ENCODE measurements at regions not wholly inside any gene's neighbourhood (a gene's known extent, or its start where the extent isn't known, plus 50 kb on each side); places are given as distances from the start of the nearest gene placed in this dataset.

DNA sequence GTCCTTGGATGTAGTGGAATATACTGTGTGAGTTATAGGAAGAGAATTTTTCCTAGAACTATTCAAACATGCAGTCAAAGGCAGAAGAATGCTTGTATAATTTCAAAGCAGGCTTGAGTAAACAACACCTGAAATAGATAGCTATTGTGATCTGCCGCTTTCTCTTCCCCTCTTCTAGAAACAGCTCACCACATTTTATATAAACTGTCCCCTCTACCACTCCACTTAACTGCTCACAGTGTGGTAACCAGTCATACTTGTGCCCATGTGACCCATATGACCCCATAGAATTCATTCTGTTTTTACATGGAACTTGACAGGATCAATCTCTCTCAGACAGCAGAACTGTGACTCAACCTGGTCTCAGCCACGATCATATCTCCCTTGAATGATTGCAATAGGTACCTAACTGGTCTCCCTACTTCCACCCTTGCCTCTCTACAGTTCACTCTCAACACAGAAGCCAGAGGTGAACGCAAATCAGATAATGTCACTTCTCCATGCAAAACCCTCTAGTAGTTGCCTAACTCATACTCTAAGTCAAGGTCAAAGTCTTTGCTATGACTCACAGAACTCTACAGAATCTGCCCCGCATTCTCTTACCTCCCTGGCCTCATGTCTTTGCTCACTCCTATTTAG, 85.6 kb upstream of the EFHC2 start:
- ChIA-PET POLR2A (ENCODE audit: unreplicated experiment) (interaction anchor here (0.6 kb wide), 1 partner anchor 774 kb away, joined by 3 read pairs; no protein-coding TSS in a partner anchor), CTCF (no interaction called here)
- no peak overlapping the region for H3K4me3 ChIP-seq
- BruUV-seq (replicated peaks): no TSS peak
- peak overlapping the region; percentile 23; the same call in 1 of the 2 replicates for H3K27ac ChIP-seq
- H3K4me2 ChIP-seq: peak overlapping the region; percentile 51
- no peaks in the 10 kb centered on the region; the same call in 1 of the 2 replicates for H3K4me1 ChIP-seq (replicated peaks; ENCODE audit: insufficient read depth)
- H3K9me2 ChIP-seq (ENCODE audit: insufficient read depth): no peaks in the 10 kb centered on the region
- intact Hi-C loops (cut with micrococcal nuclease; ENCODE audit: unreplicated experiment): no loop called here
- no peaks in the 10 kb centered on the region for H3K36me3 ChIP-seq (ENCODE audit: low read depth)
- H2AFZ ChIP-seq: no peak overlapping the region
- no peaks in the 10 kb centered on the region for H3K27me3 ChIP-seq (ENCODE audit: insufficient read depth, low read depth)
- no peak for TF ChIP-seq EZH2 (IDR thresholded peaks at IDR 0.05; ENCODE audit: low read depth)
- TF ChIP-seq, protein P1, sequence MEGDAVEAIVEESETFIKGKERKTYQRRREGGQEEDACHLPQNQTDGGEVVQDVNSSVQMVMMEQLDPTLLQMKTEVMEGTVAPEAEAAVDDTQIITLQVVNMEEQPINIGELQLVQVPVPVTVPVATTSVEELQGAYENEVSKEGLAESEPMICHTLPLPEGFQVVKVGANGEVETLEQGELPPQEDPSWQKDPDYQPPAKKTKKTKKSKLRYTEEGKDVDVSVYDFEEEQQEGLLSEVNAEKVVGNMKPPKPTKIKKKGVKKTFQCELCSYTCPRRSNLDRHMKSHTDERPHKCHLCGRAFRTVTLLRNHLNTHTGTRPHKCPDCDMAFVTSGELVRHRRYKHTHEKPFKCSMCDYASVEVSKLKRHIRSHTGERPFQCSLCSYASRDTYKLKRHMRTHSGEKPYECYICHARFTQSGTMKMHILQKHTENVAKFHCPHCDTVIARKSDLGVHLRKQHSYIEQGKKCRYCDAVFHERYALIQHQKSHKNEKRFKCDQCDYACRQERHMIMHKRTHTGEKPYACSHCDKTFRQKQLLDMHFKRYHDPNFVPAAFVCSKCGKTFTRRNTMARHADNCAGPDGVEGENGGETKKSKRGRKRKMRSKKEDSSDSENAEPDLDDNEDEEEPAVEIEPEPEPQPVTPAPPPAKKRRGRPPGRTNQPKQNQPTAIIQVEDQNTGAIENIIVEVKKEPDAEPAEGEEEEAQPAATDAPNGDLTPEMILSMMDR (conservative IDR thresholded peaks at IDR 0.05): no peak
- no peaks in the 10 kb centered on the region for H3K79me2 ChIP-seq (ENCODE audit: low read depth)
- H3F3A ChIP-seq (ENCODE audit: insufficient read depth, low read depth): peaks cover 9% of the 10 kb centered on the region
- no peaks in the 10 kb centered on the region for H4K20me1 ChIP-seq (ENCODE audit: insufficient read depth)
- peak; percentile 7 to 77 for DNase-seq
- H3K9me3 ChIP-seq (ENCODE audit: insufficient read depth, low read depth): no peaks in the 10 kb centered on the region

DNA sequence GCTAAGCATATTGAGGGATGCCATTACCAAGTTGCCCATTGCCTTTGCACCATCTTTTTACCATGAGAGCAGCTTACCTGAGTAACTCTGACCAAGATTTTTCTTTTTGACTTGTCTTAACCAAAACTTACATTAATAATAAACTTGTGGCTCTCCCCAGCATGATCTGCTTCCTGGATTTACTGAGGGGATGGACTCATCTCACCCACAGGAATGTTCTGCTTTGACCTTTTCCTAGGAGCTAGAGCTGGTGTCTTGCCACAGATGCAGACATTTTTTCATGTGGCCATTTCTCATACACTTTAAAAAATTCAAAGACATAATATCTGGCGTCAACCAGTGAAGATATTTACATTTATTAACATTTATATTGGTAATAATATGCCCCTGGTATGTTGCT, 79.2 kb upstream of the EFHC2 start:
- DNase-seq: no peak

DNA sequence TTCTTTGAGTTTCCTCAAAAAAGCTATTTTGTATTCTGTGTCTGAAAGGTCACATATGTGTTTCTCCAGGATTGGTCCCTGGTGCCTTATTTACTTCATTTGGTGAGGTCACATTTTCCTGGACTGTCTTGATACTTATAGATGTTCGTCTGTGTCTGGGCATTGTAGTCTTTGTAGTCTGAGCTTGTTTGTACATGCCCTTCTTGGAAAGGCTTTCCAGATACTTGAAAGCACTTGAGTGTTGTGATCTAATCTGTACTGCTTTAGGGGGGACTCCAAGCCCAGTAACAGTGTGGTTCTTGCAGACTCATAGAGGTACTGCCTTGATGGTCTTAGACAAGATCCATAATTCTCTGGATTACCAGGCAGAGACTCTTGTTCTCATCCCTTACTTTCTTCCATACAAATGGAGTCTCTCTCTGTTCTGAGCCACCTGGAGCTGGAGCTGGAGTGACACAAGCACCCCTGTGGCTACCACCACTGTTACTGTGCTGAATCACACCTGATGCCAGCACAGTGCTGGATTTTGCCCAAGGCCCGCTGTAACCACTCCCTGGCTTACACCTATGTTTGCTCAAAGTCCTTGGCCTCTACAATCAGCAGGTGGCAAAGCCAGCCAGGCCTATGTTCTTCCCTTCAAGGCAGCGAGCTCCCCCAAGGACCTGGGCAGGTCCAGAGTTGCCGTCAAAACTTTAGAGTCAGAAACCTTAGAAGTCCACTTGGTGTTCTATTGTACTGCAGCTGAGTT, 72.3 kb upstream of the EFHC2 start:
- H3K9me3 ChIP-seq (ENCODE audit: insufficient read depth, low read depth): no peaks in the 10 kb centered on the region
- H3F3A ChIP-seq (ENCODE audit: insufficient read depth, low read depth): no peaks in the 10 kb centered on the region
- TF ChIP-seq, protein P1 (conservative IDR thresholded peaks at IDR 0.05): no peak
- TF ChIP-seq EZH2 (IDR thresholded peaks at IDR 0.05; ENCODE audit: low read depth): no peak
- no peaks in the 10 kb centered on the region for H3K4me1 ChIP-seq (replicated peaks; ENCODE audit: insufficient read depth)
- H2AFZ ChIP-seq: no peak overlapping the region
- no peak overlapping the region for H3K27ac ChIP-seq
- BruUV-seq (replicated peaks): no TSS peak
- POLR2A ChIA-PET (ENCODE audit: unreplicated experiment): no interaction called here
- no peaks in the 10 kb centered on the region for H4K20me1 ChIP-seq (ENCODE audit: insufficient read depth)
- CTCF ChIA-PET: no interaction called here
- no peaks in the 10 kb centered on the region for H3K79me2 ChIP-seq (ENCODE audit: low read depth)
- DNase-seq: peak; percentile 13 to 48
- intact Hi-C loops (cut with micrococcal nuclease; ENCODE audit: unreplicated experiment): no loop called here
- H3K36me3 ChIP-seq (ENCODE audit: low read depth): no peaks in the 10 kb centered on the region
- H3K4me3 ChIP-seq: no peak overlapping the region
- H3K9me2 ChIP-seq (ENCODE audit: insufficient read depth): no peaks in the 10 kb centered on the region
- H3K4me2 ChIP-seq: no peak overlapping the region
- no peaks in the 10 kb centered on the region for H3K27me3 ChIP-seq (ENCODE audit: insufficient read depth, low read depth)

More for the DNA sequence above, 79.2 kb upstream of the EFHC2 start:
- Histone ChIP-seq H3F3A (ENCODE audit: insufficient read depth, low read depth) (no peaks in the 10 kb centered on the region), H3K4me2 (no peak overlapping the region), H2AFZ (no peak overlapping the region), H3K27ac (no peak overlapping the region), H3K27me3 (ENCODE audit: insufficient read depth, low read depth) (no peaks in the 10 kb centered on the region), H4K20me1 (ENCODE audit: insufficient read depth) (no peaks in the 10 kb centered on the region), H3K79me2 (ENCODE audit: low read depth) (no peaks in the 10 kb centered on the region), H3K36me3 (ENCODE audit: low read depth) (no peaks in the 10 kb centered on the region), H3K9me3 (ENCODE audit: insufficient read depth, low read depth) (no peaks in the 10 kb centered on the region), H3K4me3 (no peak overlapping the region), H3K4me1 (replicated peaks; ENCODE audit: insufficient read depth) (no peaks in the 10 kb centered on the region), H3K9me2 (ENCODE audit: insufficient read depth) (no peaks in the 10 kb centered on the region)
- CTCF ChIA-PET: no interaction called here
- no TSS peak for BruUV-seq (replicated peaks)
- no peak for TF ChIP-seq EZH2 (IDR thresholded peaks at IDR 0.05; ENCODE audit: low read depth)
- TF ChIP-seq, protein P1 (conservative IDR thresholded peaks at IDR 0.05): no peak
- intact Hi-C loops (cut with micrococcal nuclease; ENCODE audit: unreplicated experiment): no loop called here
- POLR2A ChIA-PET (ENCODE audit: unreplicated experiment): no interaction called here

All from PC-9 (cell line).